PFSK-1 (cell line): ENCODE measurements at regions not wholly inside any gene's neighbourhood (a gene's known extent, or its start where the extent isn't known, plus 50 kb on each side); places are given as distances from the start of the nearest gene placed in this dataset.

Experiments
- FOXP2 ChIP-seq: optimal IDR thresholded peaks from 2 replicates; pipeline ENCODE3; 2011; ENCODE audit warnings: borderline replicate concordance, control low read depth, inconsistent platforms; ENCODE audit not compliant: insufficient read depth; ENCODE audit errors: extremely low read length, extremely low read depth
- POLR2AphosphoS5 ChIP-seq: IDR thresholded peaks from 2 replicates; pipeline ENCODE4 v1.6.1; 2012; ENCODE audit warnings: low read depth, mild to moderate bottlenecking, control low read depth, low read length, moderate library complexity
- SIN3A ChIP-seq: IDR thresholded peaks from 2 replicates; pipeline ENCODE4 v1.6.1; 2012; ENCODE audit warnings: mild to moderate bottlenecking, low read length, moderate library complexity, borderline replicate concordance; ENCODE audit not compliant: insufficient read depth
- TAF1 ChIP-seq: IDR thresholded peaks from 2 replicates; pipeline ENCODE4 v1.6.1; 2012; ENCODE audit warnings: low read length, control low read depth, borderline replicate concordance; ENCODE audit not compliant: insufficient read depth
- TF ChIP-seq, protein P1 (sequence below), 2 experiments: IDR thresholded peaks; 2 replicates each; pipeline versions ENCODE4 v1.6.1 to v1.8.0; 2011 to 2012; ENCODE audit warnings: low read depth in 2 of 2, low read length in 2 of 2, control low read depth in 1 of 2, inconsistent platforms in 1 of 2, mild to moderate bottlenecking in 1 of 2, moderate library complexity in 1 of 2; ENCODE audit not compliant: insufficient read depth in 1 of 2

- TF ChIP-seq POLR2AphosphoS5 (no peak), FOXP2 (no peak), SIN3A (no peak), TAF1 (no peak)
- TF ChIP-seq, protein P1, sequence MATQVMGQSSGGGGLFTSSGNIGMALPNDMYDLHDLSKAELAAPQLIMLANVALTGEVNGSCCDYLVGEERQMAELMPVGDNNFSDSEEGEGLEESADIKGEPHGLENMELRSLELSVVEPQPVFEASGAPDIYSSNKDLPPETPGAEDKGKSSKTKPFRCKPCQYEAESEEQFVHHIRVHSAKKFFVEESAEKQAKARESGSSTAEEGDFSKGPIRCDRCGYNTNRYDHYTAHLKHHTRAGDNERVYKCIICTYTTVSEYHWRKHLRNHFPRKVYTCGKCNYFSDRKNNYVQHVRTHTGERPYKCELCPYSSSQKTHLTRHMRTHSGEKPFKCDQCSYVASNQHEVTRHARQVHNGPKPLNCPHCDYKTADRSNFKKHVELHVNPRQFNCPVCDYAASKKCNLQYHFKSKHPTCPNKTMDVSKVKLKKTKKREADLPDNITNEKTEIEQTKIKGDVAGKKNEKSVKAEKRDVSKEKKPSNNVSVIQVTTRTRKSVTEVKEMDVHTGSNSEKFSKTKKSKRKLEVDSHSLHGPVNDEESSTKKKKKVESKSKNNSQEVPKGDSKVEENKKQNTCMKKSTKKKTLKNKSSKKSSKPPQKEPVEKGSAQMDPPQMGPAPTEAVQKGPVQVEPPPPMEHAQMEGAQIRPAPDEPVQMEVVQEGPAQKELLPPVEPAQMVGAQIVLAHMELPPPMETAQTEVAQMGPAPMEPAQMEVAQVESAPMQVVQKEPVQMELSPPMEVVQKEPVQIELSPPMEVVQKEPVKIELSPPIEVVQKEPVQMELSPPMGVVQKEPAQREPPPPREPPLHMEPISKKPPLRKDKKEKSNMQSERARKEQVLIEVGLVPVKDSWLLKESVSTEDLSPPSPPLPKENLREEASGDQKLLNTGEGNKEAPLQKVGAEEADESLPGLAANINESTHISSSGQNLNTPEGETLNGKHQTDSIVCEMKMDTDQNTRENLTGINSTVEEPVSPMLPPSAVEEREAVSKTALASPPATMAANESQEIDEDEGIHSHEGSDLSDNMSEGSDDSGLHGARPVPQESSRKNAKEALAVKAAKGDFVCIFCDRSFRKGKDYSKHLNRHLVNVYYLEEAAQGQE (IDR thresholded peaks at IDR 0.05; ENCODE audit: insufficient read depth in 1 of 2, low read depth in 2 of 2, low read length in 2 of 2) = no peak
These were observed 310.0 kb upstream of the C1orf174 start for GRCh38 chr1:4210043-4210442.

GRCh38 chr1:4212796-4213195 is 312.7 kb upstream of the C1orf174 start:
- TF ChIP-seq SIN3A (no peak), TAF1 (no peak), FOXP2 (no peak), POLR2AphosphoS5 (no peak)
- TF ChIP-seq, protein P1 (IDR thresholded peaks at IDR 0.05; ENCODE audit: insufficient read depth in 1 of 2, low read depth in 2 of 2, low read length in 2 of 2) = no peak

GRCh38 chr1:4213366-4213973 is 313.4 kb upstream of the C1orf174 start:
- TF ChIP-seq TAF1 (no peak), POLR2AphosphoS5 (no peak), SIN3A (no peak), FOXP2 (no peak)
- TF ChIP-seq, protein P1 (IDR thresholded peaks at IDR 0.05; ENCODE audit: insufficient read depth in 1 of 2, low read depth in 2 of 2, low read length in 2 of 2) = no peak

DNA sequence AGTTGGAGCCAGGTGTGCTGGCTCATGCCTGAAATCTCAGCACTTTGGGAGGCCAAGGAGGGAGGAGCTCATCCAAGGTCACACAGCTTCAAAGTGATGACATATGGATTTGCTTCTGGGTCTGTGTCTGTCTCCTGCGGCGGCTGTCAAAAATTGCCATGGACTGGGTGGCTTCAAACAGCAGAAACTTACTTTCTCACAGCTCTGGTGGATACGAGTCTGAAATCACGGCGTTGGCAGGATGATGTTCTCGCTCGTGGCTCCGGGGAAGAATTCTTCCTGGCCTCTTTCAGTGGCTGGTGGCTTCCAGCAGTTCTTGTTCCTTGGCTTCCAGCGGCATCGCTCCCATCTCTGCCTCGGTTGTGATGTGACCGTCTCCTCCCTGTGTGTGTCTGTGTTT is 314.8 kb upstream of the C1orf174 start:
- TF ChIP-seq POLR2AphosphoS5 (no peak), FOXP2 (no peak), TAF1 (no peak), SIN3A (no peak)
- TF ChIP-seq, protein P1 (IDR thresholded peaks at IDR 0.05; ENCODE audit: insufficient read depth in 1 of 2, low read depth in 2 of 2, low read length in 2 of 2) = no peak
